ENCODE measurements at regions not wholly inside any gene's neighbourhood (a gene's known extent, or its start where the extent isn't known, plus 50 kb on each side); places are given as distances from the start of the nearest gene placed in this dataset.

- H3K4me3 ChIP-seq (ENCODE audit: low read depth, low read length, poor library complexity, severe bottlenecking): no peak overlapping the region
- ChIA-PET CTCF (no interaction called here), POLR2A (ENCODE audit: low non-redundant PET) (no interaction called here)
- no peaks in the 10 kb centered on the region for H3K9me3 ChIP-seq (ENCODE audit: low read depth, low read length, poor library complexity, severe bottlenecking)
- H3K27ac ChIP-seq (ENCODE audit: low read depth, low read length, poor library complexity, severe bottlenecking): no peak overlapping the region
- no peaks in the 10 kb centered on the region for H3K36me3 ChIP-seq (ENCODE audit: insufficient read depth, low read length, poor library complexity, severe bottlenecking)
- H3K4me1 ChIP-seq (ENCODE audit: insufficient read depth, low read length, poor library complexity, severe bottlenecking): no peaks in the 10 kb centered on the region
- intact Hi-C loops (cut with micrococcal nuclease; ENCODE audit: unreplicated experiment): no loop called here
- BruUV-seq (replicated peaks): no TSS peak
- no peaks in the 10 kb centered on the region for H3K27me3 ChIP-seq (replicated peaks; ENCODE audit: insufficient read depth, low read depth, low read length, poor library complexity)
- TF ChIP-seq EZH2 (IDR thresholded peaks at IDR 0.05; ENCODE audit: borderline replicate concordance, low read depth, low read length, poor library complexity, severe bottlenecking) (no peak), CTCF (conservative IDR thresholded peaks at IDR 0.05; ENCODE audit: low read depth, low read length) (no peak)
- peak; percentile 52 for DNase-seq (ENCODE audit: low spot score)
These were observed 513.4 kb downstream of the SHQ1 start for GRCh38 chr3:72334681-72335457.

DNA sequence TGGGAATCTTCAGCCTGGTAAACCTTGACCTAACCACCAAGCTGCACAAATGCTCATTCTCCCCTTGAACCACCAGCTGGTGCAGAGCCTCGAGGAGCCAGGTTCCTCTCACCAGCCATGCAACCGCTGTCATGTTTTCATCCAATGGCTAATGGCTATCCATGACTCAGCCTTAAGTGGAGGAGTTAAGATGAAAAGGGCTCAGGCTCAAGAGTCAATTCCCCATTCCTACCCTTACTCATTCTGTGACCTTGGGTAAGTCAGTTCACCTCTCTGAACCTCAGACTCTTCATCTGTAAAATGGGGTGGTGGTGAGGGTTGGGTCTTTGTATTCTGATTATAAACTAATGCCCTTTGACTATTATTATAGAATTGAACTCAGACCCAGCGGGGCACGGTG is 515.6 kb downstream of the SHQ1 start:
- no TSS peak for BruUV-seq (replicated peaks)
- H3K27ac ChIP-seq (ENCODE audit: low read depth, low read length, poor library complexity, severe bottlenecking): no peak overlapping the region
- no peaks in the 10 kb centered on the region for H3K36me3 ChIP-seq (ENCODE audit: insufficient read depth, low read length, poor library complexity, severe bottlenecking)
- TF ChIP-seq EZH2 (IDR thresholded peaks at IDR 0.05; ENCODE audit: borderline replicate concordance, low read depth, low read length, poor library complexity, severe bottlenecking) (no peak), CTCF (conservative IDR thresholded peaks at IDR 0.05; ENCODE audit: low read depth, low read length) (no peak)
- no peaks in the 10 kb centered on the region for H3K27me3 ChIP-seq (replicated peaks; ENCODE audit: insufficient read depth, low read depth, low read length, poor library complexity)
- POLR2A ChIA-PET (ENCODE audit: low non-redundant PET): no interaction called here
- H3K4me1 ChIP-seq (ENCODE audit: insufficient read depth, low read length, poor library complexity, severe bottlenecking): no peaks in the 10 kb centered on the region
- CTCF ChIA-PET: no interaction called here
- no peaks in the 10 kb centered on the region for H3K9me3 ChIP-seq (ENCODE audit: low read depth, low read length, poor library complexity, severe bottlenecking)
- no peak overlapping the region for H3K4me3 ChIP-seq (ENCODE audit: low read depth, low read length, poor library complexity, severe bottlenecking)
- no peak for DNase-seq (ENCODE audit: low spot score)
- intact Hi-C loops (cut with micrococcal nuclease; ENCODE audit: unreplicated experiment): no loop called here

DNA sequence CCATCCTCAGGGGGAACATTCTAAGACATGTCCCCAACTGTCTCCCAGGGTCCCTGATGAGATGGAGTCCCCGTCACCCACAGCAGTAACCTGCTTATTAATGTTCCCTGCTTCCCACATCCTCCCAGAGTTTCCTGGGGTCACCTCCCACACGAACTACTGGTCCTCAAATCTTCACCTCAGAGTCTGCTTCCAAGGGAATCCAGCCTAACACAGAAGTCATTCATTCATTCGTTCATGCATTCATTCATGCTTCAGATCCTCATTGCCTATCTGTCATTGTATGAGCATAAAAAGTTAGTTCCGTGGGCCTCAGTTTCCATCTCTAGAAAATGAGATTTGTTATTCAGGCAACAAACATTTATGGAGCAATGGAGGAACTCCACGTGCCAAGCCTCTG is 516.2 kb downstream of the SHQ1 start:
- Histone ChIP-seq H3K4me3 (ENCODE audit: low read depth, low read length, poor library complexity, severe bottlenecking) (no peak overlapping the region), H3K9me3 (ENCODE audit: low read depth, low read length, poor library complexity, severe bottlenecking) (no peaks in the 10 kb centered on the region), H3K27ac (ENCODE audit: low read depth, low read length, poor library complexity, severe bottlenecking) (no peak overlapping the region), H3K36me3 (ENCODE audit: insufficient read depth, low read length, poor library complexity, severe bottlenecking) (no peaks in the 10 kb centered on the region), H3K4me1 (ENCODE audit: insufficient read depth, low read length, poor library complexity, severe bottlenecking) (no peaks in the 10 kb centered on the region), H3K27me3 (replicated peaks; ENCODE audit: insufficient read depth, low read depth, low read length, poor library complexity) (no peaks in the 10 kb centered on the region)
- DNase-seq (ENCODE audit: low spot score): no peak
- CTCF ChIA-PET: no interaction called here
- POLR2A ChIA-PET (ENCODE audit: low non-redundant PET): no interaction called here
- BruUV-seq (replicated peaks): no TSS peak
- intact Hi-C loops (cut with micrococcal nuclease; ENCODE audit: unreplicated experiment): no loop called here
- no peak for TF ChIP-seq EZH2 (IDR thresholded peaks at IDR 0.05; ENCODE audit: borderline replicate concordance, low read depth, low read length, poor library complexity, severe bottlenecking)
- no peak for TF ChIP-seq CTCF (conservative IDR thresholded peaks at IDR 0.05; ENCODE audit: low read depth, low read length)
